Thyroid gland (tissue), 4 donors: ENCODE measurements at regions not wholly inside any gene's neighbourhood (a gene's known extent, or its start where the extent isn't known, plus 50 kb on each side); places are given as distances from the start of the nearest gene placed in this dataset.
A peak's percentile ranks its signal among the peaks of the same experiment; 100 is the strongest.
"Not testable (repeated sequence)": the region's sequence is repeated elsewhere in the genome, so short reads cannot be mapped to it uniquely, and the experiment has no call there.

ENCODE experiments used
- DNase-seq, 2 donors: peaks; one replicate each; pipeline ENCODE4 v3.0.0-alpha.2; 2019
- H3K27ac ChIP-seq, 3 donors: fragments of 200-600 bp; sonication (generic); 1 replicate in 2 of 3; 2 replicates in 1 of 3; pipeline ENCODE4 v1.5.1; 2016 to 2019; ENCODE audit warnings: mild to moderate bottlenecking in 1 of 3, moderate library complexity in 1 of 3
- H3K27me3 ChIP-seq: fragments of 200-600 bp; sonication (generic); one replicate; pipeline ENCODE4 v1.5.1; 2019
- H3K36me3 ChIP-seq, 2 donors: fragments of 200-600 bp; sonication (generic); one replicate each; pipeline ENCODE4 v1.5.1; 2016 to 2019
- H3K4me1 ChIP-seq, 2 donors: fragments of 200-600 bp; sonication (generic); one replicate each; pipeline ENCODE4 v1.5.1; 2017 to 2019
- H3K4me3 ChIP-seq, 3 donors: fragments of 200-600 bp; sonication (generic); replicated peaks in 1 of 3; 1 replicate in 2 of 3; 2 replicates in 1 of 3; pipeline ENCODE4 v1.5.1; 2016; ENCODE audit warnings: mild to moderate bottlenecking in 1 of 3
- H3K9me3 ChIP-seq: fragments of 200-600 bp; sonication (generic); one replicate; pipeline ENCODE4 v1.5.1; 2017
- POLR2A ChIP-seq, 2 donors: fragments of 450-650 bp; IDR thresholded peaks; one replicate each; pipeline ENCODE4 v1.6.1; 2017; ENCODE audit warnings: antibody characterized with exemption in 2 of 2, mild to moderate bottlenecking in 2 of 2, moderate library complexity in 1 of 2
- WGBS, 2 donors: methylation state at CpG; one replicate each; pipeline ENCODE4 v1.1.5; 2017; 5-methylcytosine and 5-hydroxymethylcytosine counted together
- intact Hi-C: fragments of 100-400 bp; cut with DNase I; formaldehyde crosslinking; loops from one replicate; pipeline ENCODE4 v1.15.1; 2023
- TF ChIP-seq, protein P1 (sequence below), 6 experiments: fragments of 200-600 bp in 3 of 6; fragments of 450-650 bp in 3 of 6; sonication (generic) in 3 of 6; IDR thresholded peaks; one replicate each; pipeline ENCODE4 v1.5.1; 2016 to 2019; ENCODE audit warnings: antibody characterized with exemption in 6 of 6, mild to moderate bottlenecking in 2 of 6, inconsistent platforms in 1 of 6, moderate library complexity in 1 of 6

DNA sequence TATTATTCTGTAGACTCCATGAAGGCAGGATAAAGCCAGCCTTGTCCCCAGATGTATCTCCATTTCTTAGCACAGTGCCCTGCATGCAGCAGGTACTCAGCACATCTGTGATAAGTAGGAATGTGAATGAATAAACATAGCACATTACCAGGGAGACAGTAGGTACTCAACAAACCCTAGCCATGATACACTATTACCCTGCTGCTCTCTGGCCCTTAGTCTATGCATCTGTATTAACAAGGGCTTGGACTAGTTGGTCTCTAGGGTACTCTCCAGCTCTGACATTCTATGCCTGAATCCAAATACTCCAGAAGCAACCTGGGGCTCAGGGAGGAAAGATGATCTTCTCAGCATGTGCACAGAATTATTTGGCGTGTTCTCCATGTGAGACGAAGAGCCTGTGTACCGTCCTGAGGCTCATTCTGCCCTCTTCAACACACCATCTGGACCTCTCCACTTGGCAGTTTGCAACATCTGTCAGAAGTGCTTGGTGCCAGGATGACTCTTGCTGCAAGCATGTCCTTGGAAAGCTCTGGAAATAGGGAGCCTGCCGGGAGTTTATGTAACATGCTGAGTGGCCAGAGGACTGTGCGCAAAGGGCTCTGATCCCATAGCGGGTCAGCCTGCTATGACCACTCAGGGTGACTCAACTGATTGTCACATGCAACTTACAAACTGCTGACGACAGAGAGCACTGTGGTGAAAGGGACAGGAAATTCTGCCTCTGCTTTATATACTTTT is 228.2 kb upstream of the USP24 start:
- no peaks in the 10 kb centered on the region for H3K27me3 ChIP-seq
- 67 to 75% methylated on average over 7 of the region's 7 CpGs for WGBS, 2 donors
- peaks cover 0 to 5% of the 10 kb centered on the region in 2 donors for H3K4me1 ChIP-seq
- no peak overlapping the region for H3K4me3 ChIP-seq
- no peaks in the 10 kb centered on the region for H3K9me3 ChIP-seq
- no peak for TF ChIP-seq POLR2A (IDR thresholded peaks at IDR 0.05)
- TF ChIP-seq, protein P1, sequence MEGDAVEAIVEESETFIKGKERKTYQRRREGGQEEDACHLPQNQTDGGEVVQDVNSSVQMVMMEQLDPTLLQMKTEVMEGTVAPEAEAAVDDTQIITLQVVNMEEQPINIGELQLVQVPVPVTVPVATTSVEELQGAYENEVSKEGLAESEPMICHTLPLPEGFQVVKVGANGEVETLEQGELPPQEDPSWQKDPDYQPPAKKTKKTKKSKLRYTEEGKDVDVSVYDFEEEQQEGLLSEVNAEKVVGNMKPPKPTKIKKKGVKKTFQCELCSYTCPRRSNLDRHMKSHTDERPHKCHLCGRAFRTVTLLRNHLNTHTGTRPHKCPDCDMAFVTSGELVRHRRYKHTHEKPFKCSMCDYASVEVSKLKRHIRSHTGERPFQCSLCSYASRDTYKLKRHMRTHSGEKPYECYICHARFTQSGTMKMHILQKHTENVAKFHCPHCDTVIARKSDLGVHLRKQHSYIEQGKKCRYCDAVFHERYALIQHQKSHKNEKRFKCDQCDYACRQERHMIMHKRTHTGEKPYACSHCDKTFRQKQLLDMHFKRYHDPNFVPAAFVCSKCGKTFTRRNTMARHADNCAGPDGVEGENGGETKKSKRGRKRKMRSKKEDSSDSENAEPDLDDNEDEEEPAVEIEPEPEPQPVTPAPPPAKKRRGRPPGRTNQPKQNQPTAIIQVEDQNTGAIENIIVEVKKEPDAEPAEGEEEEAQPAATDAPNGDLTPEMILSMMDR (IDR thresholded peaks at IDR 0.05) = no peak
- DNase-seq = peak; percentile 36
- peak overlapping the region in 1 of 3 donors; percentile 9 for H3K27ac ChIP-seq
- H3K36me3 ChIP-seq = no peaks in the 10 kb centered on the region
- intact Hi-C loops = no loop called here

DNA sequence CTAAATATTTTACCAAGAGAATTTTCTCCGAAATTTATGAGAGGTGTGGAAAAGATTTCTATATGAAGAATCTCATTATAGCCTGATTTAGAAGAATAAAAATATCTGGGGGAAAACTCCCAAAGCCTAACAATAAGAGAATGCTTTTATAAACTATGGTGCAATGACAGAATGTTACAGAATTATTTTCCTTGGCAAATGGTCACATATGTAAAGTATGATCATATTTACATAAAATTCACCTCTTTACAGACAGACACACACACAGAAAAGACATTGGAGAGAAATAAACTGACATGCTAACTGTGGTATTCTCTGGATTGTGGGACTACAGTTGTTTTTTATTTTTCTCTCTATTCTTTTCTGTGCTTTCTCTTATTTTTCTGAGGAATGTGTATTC is 226.3 kb upstream of the USP24 start:
- no peak overlapping the region for H3K4me3 ChIP-seq
- intact Hi-C loops = no loop called here
- no peaks in the 10 kb centered on the region for H3K9me3 ChIP-seq
- no peak for TF ChIP-seq POLR2A (IDR thresholded peaks at IDR 0.05)
- TF ChIP-seq, protein P1 (IDR thresholded peaks at IDR 0.05) = no peak
- WGBS, 2 donors = 91 to 92% methylated on average over 1 of the region's 1 CpG
- H3K27ac ChIP-seq = no peak overlapping the region
- DNase-seq = no peak
- peaks cover 0 to 5% of the 10 kb centered on the region in 2 donors for H3K4me1 ChIP-seq
- H3K36me3 ChIP-seq = no peaks in the 10 kb centered on the region
- no peaks in the 10 kb centered on the region for H3K27me3 ChIP-seq

DNA sequence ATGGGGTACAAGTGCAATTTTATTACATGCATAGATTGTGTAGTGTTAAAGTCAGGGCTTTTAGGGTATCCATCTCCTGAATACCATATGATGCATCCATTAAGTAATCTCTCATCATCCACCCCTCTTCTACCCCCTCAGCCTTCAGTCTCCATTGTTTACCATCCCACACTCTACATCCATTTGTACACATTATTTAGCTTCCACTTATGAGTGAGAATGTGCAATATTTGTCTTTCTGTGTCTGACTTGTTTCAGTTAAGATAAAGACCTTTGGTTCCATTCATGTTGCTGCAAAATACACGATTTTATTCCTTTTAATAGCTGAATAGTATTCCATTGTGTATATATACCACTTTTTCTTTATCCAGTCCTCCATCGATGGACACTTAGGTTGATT is 222.5 kb upstream of the USP24 start:
- DNase-seq = no peak
- intact Hi-C loops = no loop called here
- Histone ChIP-seq H3K27me3 (no peaks in the 10 kb centered on the region), H3K4me1 (no peaks in the 10 kb centered on the region), H3K9me3 (no peaks in the 10 kb centered on the region), H3K36me3 (no peaks in the 10 kb centered on the region), H3K4me3 (no peak overlapping the region), H3K27ac (no peak overlapping the region)
- WGBS, 2 donors = 0% methylated on average over 2 of the region's 2 CpGs
- TF ChIP-seq, protein P1 (IDR thresholded peaks at IDR 0.05) = no peak
- TF ChIP-seq POLR2A (IDR thresholded peaks at IDR 0.05) = no peak

DNA sequence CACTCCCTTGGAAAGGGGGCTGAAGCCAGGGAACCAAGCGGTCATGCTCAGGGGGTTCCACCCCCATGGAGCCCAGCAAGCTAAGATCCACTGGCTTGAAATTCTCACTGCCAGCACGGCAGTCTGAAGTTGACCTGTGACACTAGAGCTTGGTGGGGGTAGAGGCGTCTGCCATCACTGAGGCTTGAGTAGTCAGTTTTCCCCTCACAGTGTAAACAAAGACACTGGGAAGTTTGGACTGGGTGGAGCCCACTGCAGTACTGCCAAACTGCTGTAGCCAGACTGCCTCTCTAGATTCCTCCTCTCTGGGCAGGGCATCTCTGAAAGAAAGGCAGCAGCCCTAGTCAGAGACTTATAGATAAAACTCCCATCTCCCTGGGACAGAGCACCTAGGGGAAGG is 215.6 kb upstream of the USP24 start:
- peaks cover 0 to 24% of the 10 kb centered on the region in 2 donors for H3K4me1 ChIP-seq
- H3K4me3 ChIP-seq, H3K27me3 ChIP-seq, DNase-seq, H3K36me3 ChIP-seq, H3K9me3 ChIP-seq, H3K27ac ChIP-seq, intact Hi-C loops: not testable (repeated sequence)
- WGBS, 2 donors = 59 to 83% methylated on average over 3 of the region's 3 CpGs

DNA sequence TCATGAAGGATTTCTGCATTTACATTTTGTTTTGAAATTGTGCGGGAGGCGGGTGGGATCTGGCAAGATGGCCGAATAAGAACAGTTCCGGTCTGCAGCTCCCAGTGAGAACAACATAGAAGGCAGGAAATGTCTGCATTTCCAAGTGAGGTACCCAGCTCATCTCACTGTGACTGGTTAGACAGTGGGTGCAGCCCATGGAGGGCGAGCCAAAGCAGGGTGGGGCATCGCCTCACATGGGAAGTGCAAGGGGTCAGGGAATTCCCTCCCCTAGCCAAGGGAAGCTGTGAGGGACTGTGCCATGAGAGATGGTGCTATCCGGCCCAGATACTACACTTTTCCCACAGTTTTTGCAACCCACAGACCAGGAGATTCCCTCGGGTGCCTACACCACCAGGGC is 215.0 kb upstream of the USP24 start:
- H3K36me3 ChIP-seq, intact Hi-C loops, H3K27me3 ChIP-seq, H3K9me3 ChIP-seq, H3K27ac ChIP-seq, DNase-seq, H3K4me3 ChIP-seq: not testable (repeated sequence)
- peaks cover 0 to 24% of the 10 kb centered on the region in 2 donors for H3K4me1 ChIP-seq
- 86 to 90% methylated on average over 8 of the region's 8 CpGs for WGBS, 2 donors
